GM18951 (cell line): ENCODE measurements at regions not wholly inside any gene's neighbourhood (a gene's known extent, or its start where the extent isn't known, plus 50 kb on each side); places are given as distances from the start of the nearest gene placed in this dataset.

Source experiments
- POLR2A ChIP-seq: IDR thresholded peaks from 4 replicates; pipeline ENCODE4 v1.6.1; 2011; ENCODE audit warnings: mild to moderate bottlenecking; ENCODE audit not compliant: insufficient read length, insufficient read depth; ENCODE audit errors: extremely low read depth
- in situ Hi-C: fragments of 300-500 bp; cut with MboI; formaldehyde crosslinking; loops from one replicate; pipeline ENCODE4 v1.12.0; 2022; ENCODE audit warnings: low sequenced_read_pairs, mixed read lengths, inconsistent platforms; ENCODE audit not compliant: unreplicated experiment

DNA sequence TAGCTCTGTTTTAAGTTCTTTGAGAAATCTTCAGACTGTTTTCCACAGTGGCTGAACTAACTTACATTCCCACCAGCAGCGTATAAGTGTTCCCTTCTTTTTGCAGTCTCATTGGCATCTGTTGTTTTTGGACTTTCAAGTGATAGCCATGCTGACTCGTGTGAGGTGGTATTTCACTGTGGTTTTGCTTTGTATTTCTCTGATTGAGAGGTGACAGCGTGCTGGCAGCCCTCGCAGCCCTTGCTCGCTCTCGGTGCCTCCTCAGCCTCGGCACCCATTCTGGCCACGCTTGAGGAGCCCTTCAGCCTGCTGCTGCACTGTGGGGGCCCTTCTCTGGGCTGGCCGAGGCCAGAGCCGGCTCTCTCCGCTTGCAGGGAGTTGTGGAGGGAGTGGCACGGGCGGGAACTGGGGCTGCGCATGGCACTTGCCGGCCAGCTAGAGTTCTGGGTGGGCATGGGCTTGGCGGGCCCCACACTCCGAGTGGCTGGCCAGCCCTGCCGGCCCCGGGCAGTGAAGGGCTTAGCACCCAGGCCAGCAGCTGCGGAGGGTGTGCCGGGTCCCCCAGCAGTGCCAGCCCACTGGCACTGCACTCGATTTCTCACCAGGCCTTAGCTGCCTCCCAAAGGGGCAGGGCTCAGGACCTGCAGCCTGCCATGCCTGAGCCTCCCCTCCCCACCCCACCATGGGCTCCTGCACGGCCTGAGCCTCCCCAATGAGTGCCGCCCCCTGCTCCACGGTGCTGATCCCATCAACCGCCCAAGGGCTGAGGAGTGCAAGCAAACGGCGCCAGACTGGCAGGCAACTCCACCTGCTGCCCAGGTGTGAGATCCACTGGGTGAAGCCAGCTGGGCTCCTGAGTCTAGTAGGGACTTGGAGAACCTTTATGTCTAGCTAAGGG lies 151.8 kb downstream of the IRS1 start:
- in situ Hi-C loops: no loop called here
- no peak for TF ChIP-seq POLR2A

DNA sequence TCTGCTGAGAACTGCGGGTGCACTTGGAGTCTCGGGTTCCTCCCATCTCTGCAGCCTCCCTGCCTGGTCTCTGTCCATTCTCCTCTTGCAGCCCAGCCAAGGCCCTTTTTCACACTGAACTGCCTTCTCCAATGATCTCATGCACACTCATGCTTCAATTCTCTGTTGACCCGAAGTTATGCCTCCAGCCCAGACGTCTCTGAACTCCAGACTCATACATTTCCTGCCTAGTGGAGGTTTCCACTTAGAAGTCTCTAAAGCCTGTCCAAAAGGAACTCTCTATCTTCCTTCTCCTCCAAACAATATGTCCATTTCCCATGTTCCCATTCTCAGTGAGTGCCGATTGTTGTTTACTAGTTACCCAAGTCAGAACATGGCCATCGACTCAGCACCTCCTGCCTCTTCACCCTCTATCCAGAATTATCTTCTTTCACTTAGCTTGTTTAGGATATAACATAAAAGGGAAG lies 155.2 kb downstream of the IRS1 start:
- no peak for TF ChIP-seq POLR2A
- in situ Hi-C loops: no loop called here

DNA sequence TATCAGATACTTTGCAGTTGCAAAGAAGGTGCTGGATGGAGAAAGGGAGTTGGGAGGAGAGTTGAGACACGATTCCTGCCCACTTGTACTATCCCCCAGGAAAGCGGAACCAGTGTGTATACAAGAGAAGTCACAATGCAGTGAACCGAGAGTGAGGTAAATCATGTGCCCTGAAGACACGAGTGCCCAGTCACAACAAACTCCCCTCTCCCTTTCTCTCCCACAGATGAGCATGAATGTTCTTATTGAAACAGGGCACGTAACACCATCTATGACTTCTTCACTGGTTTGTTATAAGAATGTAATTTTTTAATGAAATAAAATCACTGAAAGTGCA lies 155.7 kb downstream of the IRS1 start:
- no peak for TF ChIP-seq POLR2A
- in situ Hi-C loops: no loop called here

DNA sequence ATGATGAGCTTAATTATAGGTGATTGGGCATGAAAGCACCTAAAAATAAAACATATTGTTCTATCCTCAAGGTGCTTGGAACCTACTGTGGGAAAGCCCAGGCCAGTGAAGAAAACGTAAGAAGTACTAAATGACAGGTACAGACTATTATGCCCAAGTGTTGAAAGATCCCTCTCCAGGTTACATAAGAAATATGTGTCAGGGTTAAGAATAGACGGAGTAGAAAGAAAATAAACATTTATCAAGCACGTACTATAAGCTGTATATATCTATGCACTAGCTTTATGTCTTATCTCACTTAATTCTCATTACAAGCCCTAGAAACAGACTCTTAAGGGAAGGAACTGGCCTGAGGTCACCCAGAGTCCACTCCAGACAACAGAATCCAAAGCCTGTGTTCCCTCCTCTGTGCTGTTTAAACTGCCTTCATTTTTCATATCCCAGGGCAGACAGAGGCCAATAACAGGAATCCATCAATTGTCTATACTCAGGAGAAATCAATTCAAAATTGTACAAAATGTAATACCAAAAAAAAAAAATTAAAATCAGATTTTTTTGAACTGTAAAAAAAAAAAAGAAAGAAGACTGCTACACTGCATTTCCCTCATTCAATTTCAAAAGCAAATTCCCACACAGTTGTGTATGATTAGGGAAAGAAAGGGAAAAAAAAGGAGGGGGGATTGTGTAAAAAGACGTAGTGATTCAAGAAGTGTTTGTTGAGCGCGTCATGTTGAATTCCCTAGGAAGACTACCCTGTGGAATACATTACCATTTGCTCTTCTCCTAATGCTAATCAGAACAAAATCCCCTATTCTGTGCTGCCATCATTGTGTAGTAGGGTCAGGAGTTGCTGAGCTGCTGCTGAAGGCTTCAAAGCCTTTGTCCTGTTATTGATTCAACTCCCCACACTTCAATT lies 156.3 kb downstream of the IRS1 start:
- in situ Hi-C loops: no loop called here

DNA sequence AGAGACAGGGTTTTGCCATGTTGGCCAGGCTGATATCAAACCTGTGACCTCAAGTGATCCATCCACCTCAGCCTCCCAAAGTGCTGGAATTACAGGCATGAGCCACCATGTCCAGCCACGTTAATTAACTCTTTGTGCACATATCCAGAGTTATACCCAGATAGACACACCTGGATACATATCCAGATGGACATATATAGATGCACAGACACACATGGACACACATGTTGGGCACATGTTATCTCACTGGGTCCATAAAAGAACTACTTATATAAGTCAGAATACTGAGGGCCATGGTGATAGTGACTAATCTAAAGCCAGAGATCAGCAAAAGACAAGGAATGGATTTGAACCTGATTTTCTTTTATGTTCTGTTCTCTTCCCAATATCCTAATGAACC lies 158.6 kb downstream of the IRS1 start:
- in situ Hi-C loops: no loop called here
- no peak for TF ChIP-seq POLR2A

More for the DNA sequence above, 156.3 kb downstream of the IRS1 start:
- TF ChIP-seq POLR2A: no peak

DNA sequence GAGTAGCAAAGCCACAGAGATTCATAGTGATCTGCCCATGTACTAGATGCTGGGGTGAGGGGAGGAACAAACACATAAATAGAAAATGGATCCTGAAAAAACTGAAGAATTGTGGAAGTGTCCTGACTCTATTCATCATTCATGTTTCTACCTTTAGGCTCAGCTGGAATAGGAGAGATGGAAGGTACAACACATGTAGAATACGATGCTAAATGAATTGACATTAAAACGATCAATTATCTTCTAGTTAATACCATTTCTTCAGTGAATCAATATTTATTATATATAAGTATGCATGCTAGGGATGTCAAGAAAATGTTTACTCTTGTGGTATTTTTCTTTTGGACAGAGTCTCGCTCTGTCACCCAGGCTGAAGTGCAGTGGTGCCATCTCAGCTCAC lies 159.1 kb downstream of the IRS1 start:
- in situ Hi-C loops: no loop called here
- TF ChIP-seq POLR2A: no peak

DNA sequence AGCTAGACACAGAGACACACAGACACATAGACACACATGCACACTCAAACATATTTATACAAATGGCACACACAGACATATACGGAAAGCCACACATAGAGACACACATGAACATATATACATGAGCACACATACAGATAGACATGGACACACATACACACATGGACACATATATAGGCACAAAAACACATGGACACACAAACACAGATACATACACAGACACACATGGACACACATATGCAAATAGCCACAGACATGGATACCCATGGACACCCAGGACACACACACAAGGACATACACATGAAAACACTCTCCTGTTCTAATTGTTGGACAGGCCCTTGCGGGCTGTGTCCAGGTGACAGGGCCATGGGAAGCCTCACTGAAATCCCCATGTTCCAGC lies 160.1 kb downstream of the IRS1 start:
- in situ Hi-C loops: no loop called here
- no peak for TF ChIP-seq POLR2A

DNA sequence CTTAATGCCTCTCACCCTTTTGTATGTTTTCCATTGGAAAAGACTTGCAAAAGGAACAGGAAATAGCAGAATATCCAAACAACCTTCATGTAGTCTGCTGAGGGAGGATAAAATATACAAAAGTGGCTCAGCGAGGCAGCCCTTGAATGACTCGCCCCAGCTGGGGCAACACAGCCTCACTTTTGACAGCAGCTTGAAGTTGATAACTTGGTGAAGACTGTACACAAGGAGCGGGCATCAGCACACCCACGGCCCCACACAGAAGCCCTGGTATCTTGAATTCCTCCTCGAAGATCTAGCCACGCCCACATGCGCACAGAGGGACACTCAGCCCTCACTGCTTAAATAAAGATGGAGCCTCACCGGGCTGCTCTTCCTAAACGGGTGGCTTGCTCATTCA lies 161.0 kb downstream of the IRS1 start:
- TF ChIP-seq POLR2A: no peak
- in situ Hi-C loops: no loop called here

DNA sequence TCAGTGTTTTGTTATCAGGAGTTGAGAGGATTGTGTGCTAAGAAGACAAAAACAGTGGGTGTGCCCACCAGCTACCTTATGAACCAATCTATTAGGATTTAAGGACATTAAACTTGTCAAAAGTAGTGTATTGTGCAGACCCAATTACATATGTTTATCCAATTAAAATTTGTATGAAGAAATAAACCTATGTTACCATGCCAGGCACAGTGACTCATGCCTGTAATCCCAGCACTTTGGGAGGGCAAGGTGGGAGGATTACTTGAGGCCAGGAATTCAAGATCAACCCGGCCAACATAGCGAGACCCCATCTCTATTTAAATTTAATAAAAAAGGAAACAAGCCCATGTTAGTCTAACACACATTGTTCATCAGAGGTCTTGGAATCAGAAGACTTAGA lies 162.2 kb downstream of the IRS1 start:
- no peak for TF ChIP-seq POLR2A
- in situ Hi-C loops: no loop called here

DNA sequence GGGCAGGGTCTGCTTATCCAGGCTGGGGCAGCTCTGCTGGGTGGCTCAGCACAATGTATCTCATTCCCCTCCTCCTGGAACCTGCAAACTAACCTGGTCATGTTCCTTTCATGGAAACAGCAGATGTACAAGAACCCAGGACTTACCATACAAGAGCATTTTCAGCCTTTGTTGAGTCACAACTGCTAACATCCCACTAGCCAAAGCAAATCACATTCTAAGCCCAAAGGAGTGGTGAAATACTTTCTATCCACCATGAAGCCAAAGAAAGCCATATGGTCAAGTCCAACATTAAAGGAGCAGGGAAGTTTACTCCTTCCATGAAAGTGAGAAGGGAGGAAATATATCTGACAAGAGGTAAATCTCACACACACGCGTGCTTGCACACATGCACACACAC lies 163.0 kb downstream of the IRS1 start:
- in situ Hi-C loops: no loop called here
- TF ChIP-seq POLR2A: no peak

DNA sequence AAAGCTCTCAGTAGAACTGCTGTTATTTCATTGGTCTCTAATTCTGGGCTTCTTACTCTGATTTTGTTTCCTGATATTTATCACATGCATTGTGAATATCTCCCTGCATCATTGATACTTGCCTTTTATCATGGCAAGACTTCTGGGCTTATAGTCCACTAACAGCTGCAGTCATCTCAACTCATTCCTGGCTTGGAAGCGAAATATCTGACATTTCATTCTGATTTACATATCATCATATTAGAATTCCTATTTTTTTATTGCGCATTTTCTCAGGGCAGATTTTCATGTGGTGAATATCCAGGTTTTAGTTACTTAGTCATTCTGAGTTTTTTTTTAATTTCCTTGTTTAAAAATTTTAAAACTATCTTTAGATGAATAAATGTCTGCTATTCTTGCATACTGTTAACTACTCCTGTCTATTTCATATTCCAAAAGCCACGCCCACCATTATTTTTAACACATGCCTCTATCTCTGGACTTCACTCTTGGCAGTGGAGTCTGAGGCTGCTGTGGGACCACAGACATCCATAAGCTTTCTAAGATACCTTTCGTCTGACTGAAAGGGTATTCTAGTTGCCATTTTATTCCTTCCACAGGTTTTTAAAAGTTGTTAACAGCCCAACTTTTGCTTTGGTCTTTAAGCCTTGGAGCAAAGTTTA lies 164.5 kb downstream of the IRS1 start:
- in situ Hi-C loops: no loop called here
- no peak for TF ChIP-seq POLR2A

DNA sequence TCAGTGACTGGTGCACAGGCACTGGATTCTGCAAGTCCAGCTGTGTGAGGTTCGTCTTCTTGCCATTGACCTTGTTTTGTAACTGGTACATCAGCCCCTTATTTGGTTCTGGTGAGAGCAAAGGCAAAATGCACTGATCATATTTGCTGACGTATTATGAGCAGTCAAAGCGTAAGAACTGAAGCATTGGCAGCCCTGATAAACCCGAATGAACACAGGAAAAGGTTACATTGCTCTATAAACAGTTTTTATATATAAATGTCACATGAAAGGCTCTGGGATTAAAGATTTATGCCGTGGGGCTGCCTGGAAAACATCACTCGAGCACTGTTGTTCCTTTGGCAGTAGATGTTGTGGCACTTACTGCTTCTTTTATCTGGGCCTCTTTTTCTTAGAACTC lies 167.9 kb downstream of the IRS1 start:
- in situ Hi-C loops: no loop called here
- TF ChIP-seq POLR2A: no peak

DNA sequence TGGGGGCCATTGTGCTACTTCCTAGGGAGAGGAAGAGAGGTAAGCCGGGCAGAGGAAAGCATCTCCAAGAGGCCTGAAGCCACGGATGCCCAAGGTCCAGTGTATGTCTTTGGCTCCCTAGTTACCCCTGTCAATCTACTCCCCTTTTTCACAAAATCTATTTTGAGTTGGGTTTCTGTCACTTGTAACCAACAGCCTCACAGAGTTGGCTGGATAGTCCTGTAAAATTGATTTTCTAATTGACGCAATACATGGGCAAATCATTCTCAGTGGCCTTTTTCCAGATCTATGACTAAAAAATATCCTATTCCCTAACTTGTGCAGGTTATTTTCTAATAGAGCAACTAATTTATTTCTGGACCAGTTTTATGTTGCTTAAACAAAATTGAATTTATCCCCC lies 168.4 kb downstream of the IRS1 start:
- in situ Hi-C loops: no loop called here
- TF ChIP-seq POLR2A: no peak
